B cell (primary cell): ENCODE measurements at regions not wholly inside any gene's neighbourhood (a gene's known extent, or its start where the extent isn't known, plus 50 kb on each side); places are given as distances from the start of the nearest gene placed in this dataset.

Experiments used
- EZH2 ChIP-seq: IDR thresholded peaks from 2 replicates; pipeline ENCODE4 v1.6.1; 2012; ENCODE audit warnings: borderline replicate concordance, low read depth, mild to moderate bottlenecking, moderate library complexity, low read length; ENCODE audit not compliant: insufficient read depth, poor library complexity, severe bottlenecking
- TF ChIP-seq, protein P1 (sequence below): fragments of 200-600 bp; IDR thresholded peaks from one replicate; pipeline ENCODE4 v1.8.0; 2022; ENCODE audit warnings: antibody characterized with exemption, mild to moderate bottlenecking

DNA sequence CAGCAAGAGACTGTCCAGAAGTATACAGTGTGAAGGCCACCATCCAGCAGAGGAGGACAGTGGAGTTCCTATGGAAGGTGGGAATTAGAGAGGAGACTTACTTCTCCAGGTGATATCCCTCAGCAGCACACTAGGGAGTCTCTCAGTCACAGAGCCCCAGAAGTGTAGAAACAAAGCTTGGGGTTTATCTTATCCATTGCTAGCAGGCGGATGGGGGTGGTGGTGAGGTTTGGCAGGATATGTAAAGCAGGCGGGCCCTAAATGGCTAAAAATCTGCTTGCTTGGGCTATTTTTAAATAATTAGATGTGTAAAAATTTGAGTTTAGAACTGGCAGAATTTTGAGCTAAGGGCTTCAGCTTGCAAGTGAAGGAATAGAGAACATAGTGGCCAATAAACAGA is 50.1 kb upstream of the RGS18 start:
- TF ChIP-seq, protein P1, sequence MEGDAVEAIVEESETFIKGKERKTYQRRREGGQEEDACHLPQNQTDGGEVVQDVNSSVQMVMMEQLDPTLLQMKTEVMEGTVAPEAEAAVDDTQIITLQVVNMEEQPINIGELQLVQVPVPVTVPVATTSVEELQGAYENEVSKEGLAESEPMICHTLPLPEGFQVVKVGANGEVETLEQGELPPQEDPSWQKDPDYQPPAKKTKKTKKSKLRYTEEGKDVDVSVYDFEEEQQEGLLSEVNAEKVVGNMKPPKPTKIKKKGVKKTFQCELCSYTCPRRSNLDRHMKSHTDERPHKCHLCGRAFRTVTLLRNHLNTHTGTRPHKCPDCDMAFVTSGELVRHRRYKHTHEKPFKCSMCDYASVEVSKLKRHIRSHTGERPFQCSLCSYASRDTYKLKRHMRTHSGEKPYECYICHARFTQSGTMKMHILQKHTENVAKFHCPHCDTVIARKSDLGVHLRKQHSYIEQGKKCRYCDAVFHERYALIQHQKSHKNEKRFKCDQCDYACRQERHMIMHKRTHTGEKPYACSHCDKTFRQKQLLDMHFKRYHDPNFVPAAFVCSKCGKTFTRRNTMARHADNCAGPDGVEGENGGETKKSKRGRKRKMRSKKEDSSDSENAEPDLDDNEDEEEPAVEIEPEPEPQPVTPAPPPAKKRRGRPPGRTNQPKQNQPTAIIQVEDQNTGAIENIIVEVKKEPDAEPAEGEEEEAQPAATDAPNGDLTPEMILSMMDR: no peak
- TF ChIP-seq EZH2: no peak
